ENCODE measurements at regions not wholly inside any gene's neighbourhood (a gene's known extent, or its start where the extent isn't known, plus 50 kb on each side); places are given as distances from the start of the nearest gene placed in this dataset.

- no peak overlapping the region for H3K27ac Mint-ChIP-seq
- H3K36me3 Mint-ChIP-seq (ENCODE audit: low read depth) = no peaks in the 10 kb centered on the region
- no peaks in the 10 kb centered on the region for H3K27me3 Mint-ChIP-seq (ENCODE audit: low read depth)
- no peak overlapping the region for H3K4me3 Mint-ChIP-seq
- H3K4me1 Mint-ChIP-seq (ENCODE audit: low read depth) = no peaks in the 10 kb centered on the region
- H3K9me3 Mint-ChIP-seq = no peaks in the 10 kb centered on the region
Measured at GRCh38 chr6:148044921-148045320, 297.7 kb upstream of the SASH1 start.

GRCh38 chr6:148053209-148053608 lies 289.4 kb upstream of the SASH1 start:
- peaks cover 3% of the 10 kb centered on the region for H3K9me3 Mint-ChIP-seq
- H3K27me3 Mint-ChIP-seq (ENCODE audit: low read depth) = no peaks in the 10 kb centered on the region
- H3K4me3 Mint-ChIP-seq = no peak overlapping the region
- H3K4me1 Mint-ChIP-seq (ENCODE audit: low read depth) = no peaks in the 10 kb centered on the region
- no peak overlapping the region for H3K27ac Mint-ChIP-seq
- no peaks in the 10 kb centered on the region for H3K36me3 Mint-ChIP-seq (ENCODE audit: low read depth)

GRCh38 chr6:148053796-148054195 lies 288.8 kb upstream of the SASH1 start:
- no peaks in the 10 kb centered on the region for H3K4me1 Mint-ChIP-seq (ENCODE audit: low read depth)
- H3K9me3 Mint-ChIP-seq = peaks cover 3% of the 10 kb centered on the region
- no peak overlapping the region for H3K27ac Mint-ChIP-seq
- no peaks in the 10 kb centered on the region for H3K36me3 Mint-ChIP-seq (ENCODE audit: low read depth)
- H3K27me3 Mint-ChIP-seq (ENCODE audit: low read depth) = no peaks in the 10 kb centered on the region
- H3K4me3 Mint-ChIP-seq = no peak overlapping the region

- no peak overlapping the region for H3K27ac Mint-ChIP-seq
- H3K4me3 Mint-ChIP-seq = no peak overlapping the region
- no peaks in the 10 kb centered on the region for H3K27me3 Mint-ChIP-seq (ENCODE audit: low read depth)
- peaks cover 7% of the 10 kb centered on the region for H3K9me3 Mint-ChIP-seq
- no peaks in the 10 kb centered on the region for H3K36me3 Mint-ChIP-seq (ENCODE audit: low read depth)
- H3K4me1 Mint-ChIP-seq (ENCODE audit: low read depth) = no peaks in the 10 kb centered on the region
Measured at GRCh38 chr6:148054219-148054618, 288.4 kb upstream of the SASH1 start.

- Mint-ChIP-seq H3K4me1 (ENCODE audit: low read depth) (no peaks in the 10 kb centered on the region), H3K27ac (no peak overlapping the region), H3K4me3 (no peak overlapping the region), H3K27me3 (ENCODE audit: low read depth) (no peaks in the 10 kb centered on the region), H3K36me3 (ENCODE audit: low read depth) (no peaks in the 10 kb centered on the region), H3K9me3 (peaks cover 12% of the 10 kb centered on the region)
Measured at GRCh38 chr6:148055419-148055818, 287.2 kb upstream of the SASH1 start.

GRCh38 chr6:148059869-148060268 lies 282.8 kb upstream of the SASH1 start:
- no peaks in the 10 kb centered on the region for H3K27me3 Mint-ChIP-seq (ENCODE audit: low read depth)
- H3K36me3 Mint-ChIP-seq (ENCODE audit: low read depth) = no peaks in the 10 kb centered on the region
- H3K4me1 Mint-ChIP-seq (ENCODE audit: low read depth) = no peaks in the 10 kb centered on the region
- H3K4me3 Mint-ChIP-seq = no peak overlapping the region
- no peak overlapping the region for H3K27ac Mint-ChIP-seq
- H3K9me3 Mint-ChIP-seq = peaks cover 18% of the 10 kb centered on the region

- Mint-ChIP-seq H3K36me3 (ENCODE audit: low read depth) (no peaks in the 10 kb centered on the region), H3K9me3 (peaks cover 7% of the 10 kb centered on the region), H3K27ac (no peak overlapping the region), H3K4me3 (no peak overlapping the region), H3K27me3 (ENCODE audit: low read depth) (no peaks in the 10 kb centered on the region), H3K4me1 (ENCODE audit: low read depth) (no peaks in the 10 kb centered on the region)
Measured at GRCh38 chr6:148064406-148065134, 278.1 kb upstream of the SASH1 start.

GRCh38 chr6:148068437-148069061 lies 274.1 kb upstream of the SASH1 start:
- Mint-ChIP-seq H3K27ac (no peak overlapping the region), H3K27me3 (ENCODE audit: low read depth) (no peaks in the 10 kb centered on the region), H3K36me3 (ENCODE audit: low read depth) (no peaks in the 10 kb centered on the region), H3K9me3 (peaks cover 3% of the 10 kb centered on the region), H3K4me1 (ENCODE audit: low read depth) (no peaks in the 10 kb centered on the region), H3K4me3 (no peak overlapping the region)

GRCh38 chr6:148069256-148069655 lies 273.4 kb upstream of the SASH1 start:
- no peak overlapping the region for H3K27ac Mint-ChIP-seq
- H3K4me3 Mint-ChIP-seq = no peak overlapping the region
- H3K27me3 Mint-ChIP-seq (ENCODE audit: low read depth) = no peaks in the 10 kb centered on the region
- no peaks in the 10 kb centered on the region for H3K4me1 Mint-ChIP-seq (ENCODE audit: low read depth)
- peaks cover 3% of the 10 kb centered on the region for H3K9me3 Mint-ChIP-seq
- H3K36me3 Mint-ChIP-seq (ENCODE audit: low read depth) = no peaks in the 10 kb centered on the region

- Mint-ChIP-seq H3K4me1 (ENCODE audit: low read depth) (no peaks in the 10 kb centered on the region), H3K9me3 (peaks cover 3% of the 10 kb centered on the region), H3K27ac (no peak overlapping the region), H3K36me3 (ENCODE audit: low read depth) (no peaks in the 10 kb centered on the region), H3K4me3 (no peak overlapping the region), H3K27me3 (ENCODE audit: low read depth) (no peaks in the 10 kb centered on the region)
Measured at GRCh38 chr6:148074291-148074690, 268.3 kb upstream of the SASH1 start.

- no peak overlapping the region for H3K4me3 Mint-ChIP-seq
- no peaks in the 10 kb centered on the region for H3K36me3 Mint-ChIP-seq (ENCODE audit: low read depth)
- H3K9me3 Mint-ChIP-seq = peaks cover 3% of the 10 kb centered on the region
- no peak overlapping the region for H3K27ac Mint-ChIP-seq
- H3K27me3 Mint-ChIP-seq (ENCODE audit: low read depth) = no peaks in the 10 kb centered on the region
- H3K4me1 Mint-ChIP-seq (ENCODE audit: low read depth) = no peaks in the 10 kb centered on the region
Measured at GRCh38 chr6:148074738-148075137, 267.9 kb upstream of the SASH1 start.

GRCh38 chr6:148075352-148075751 lies 267.3 kb upstream of the SASH1 start:
- Mint-ChIP-seq H3K4me1 (ENCODE audit: low read depth) (no peaks in the 10 kb centered on the region), H3K4me3 (no peak overlapping the region), H3K27ac (no peak overlapping the region), H3K27me3 (ENCODE audit: low read depth) (no peaks in the 10 kb centered on the region), H3K36me3 (ENCODE audit: low read depth) (no peaks in the 10 kb centered on the region), H3K9me3 (peaks cover 3% of the 10 kb centered on the region)

GRCh38 chr6:148076051-148076450 lies 266.6 kb upstream of the SASH1 start:
- Mint-ChIP-seq H3K4me1 (ENCODE audit: low read depth) (no peaks in the 10 kb centered on the region), H3K27me3 (ENCODE audit: low read depth) (no peaks in the 10 kb centered on the region), H3K4me3 (no peak overlapping the region), H3K27ac (no peak overlapping the region), H3K9me3 (peaks cover 3% of the 10 kb centered on the region), H3K36me3 (ENCODE audit: low read depth) (no peaks in the 10 kb centered on the region)

GRCh38 chr6:148080315-148080714 lies 262.3 kb upstream of the SASH1 start:
- H3K4me1 Mint-ChIP-seq (ENCODE audit: low read depth) = no peaks in the 10 kb centered on the region
- no peak overlapping the region for H3K4me3 Mint-ChIP-seq
- no peaks in the 10 kb centered on the region for H3K27me3 Mint-ChIP-seq (ENCODE audit: low read depth)
- no peak overlapping the region for H3K27ac Mint-ChIP-seq
- no peaks in the 10 kb centered on the region for H3K9me3 Mint-ChIP-seq
- H3K36me3 Mint-ChIP-seq (ENCODE audit: low read depth) = no peaks in the 10 kb centered on the region

GRCh38 chr6:148081076-148081475 lies 261.6 kb upstream of the SASH1 start:
- H3K4me1 Mint-ChIP-seq (ENCODE audit: low read depth) = no peaks in the 10 kb centered on the region
- H3K27me3 Mint-ChIP-seq (ENCODE audit: low read depth) = no peaks in the 10 kb centered on the region
- no peaks in the 10 kb centered on the region for H3K36me3 Mint-ChIP-seq (ENCODE audit: low read depth)
- no peak overlapping the region for H3K4me3 Mint-ChIP-seq
- no peaks in the 10 kb centered on the region for H3K9me3 Mint-ChIP-seq
- H3K27ac Mint-ChIP-seq = no peak overlapping the region

Measured in T-helper 1 cell treated with Interleukin-12 subunit alpha and Interleukin-12 subunit beta and Interleukin-4 antibody, amounts not matched to agents 30 μg/mL and 1 μg/mL, for 36 hours (primary cell).